ENCODE measurements at regions not wholly inside any gene's neighbourhood (a gene's known extent, or its start where the extent isn't known, plus 50 kb on each side); places are given as distances from the start of the nearest gene placed in this dataset.
"Not testable (repeated sequence)": the region's sequence is repeated elsewhere in the genome, so short reads cannot be mapped to it uniquely, and the experiment has no call there.

DNA sequence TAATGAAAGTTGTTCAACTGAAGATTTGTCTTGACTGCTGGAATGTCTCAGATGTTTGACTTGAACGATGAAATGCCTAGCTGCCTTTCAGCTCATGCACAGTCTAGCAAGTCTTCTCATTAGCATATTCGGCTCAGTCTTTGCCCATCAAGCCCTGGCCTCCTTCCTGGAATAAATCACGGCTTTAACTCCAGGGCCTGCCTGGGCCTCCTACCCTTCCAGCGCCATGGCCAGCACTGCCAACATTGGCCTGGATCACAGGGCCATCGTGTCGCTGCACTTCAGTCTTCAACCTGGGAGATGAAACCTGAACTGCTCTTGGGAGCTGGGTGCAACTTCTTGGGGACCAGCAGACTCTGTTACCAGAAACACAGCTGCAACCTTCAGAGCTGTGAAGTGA is 126.7 kb upstream of the TMEM260 start:
- no peak for DNase-seq (ENCODE audit: low read depth)
- H3K4me3 ChIP-seq (ENCODE audit: low read depth, low read length), result no peak overlapping the region
- TF ChIP-seq, protein P1, sequence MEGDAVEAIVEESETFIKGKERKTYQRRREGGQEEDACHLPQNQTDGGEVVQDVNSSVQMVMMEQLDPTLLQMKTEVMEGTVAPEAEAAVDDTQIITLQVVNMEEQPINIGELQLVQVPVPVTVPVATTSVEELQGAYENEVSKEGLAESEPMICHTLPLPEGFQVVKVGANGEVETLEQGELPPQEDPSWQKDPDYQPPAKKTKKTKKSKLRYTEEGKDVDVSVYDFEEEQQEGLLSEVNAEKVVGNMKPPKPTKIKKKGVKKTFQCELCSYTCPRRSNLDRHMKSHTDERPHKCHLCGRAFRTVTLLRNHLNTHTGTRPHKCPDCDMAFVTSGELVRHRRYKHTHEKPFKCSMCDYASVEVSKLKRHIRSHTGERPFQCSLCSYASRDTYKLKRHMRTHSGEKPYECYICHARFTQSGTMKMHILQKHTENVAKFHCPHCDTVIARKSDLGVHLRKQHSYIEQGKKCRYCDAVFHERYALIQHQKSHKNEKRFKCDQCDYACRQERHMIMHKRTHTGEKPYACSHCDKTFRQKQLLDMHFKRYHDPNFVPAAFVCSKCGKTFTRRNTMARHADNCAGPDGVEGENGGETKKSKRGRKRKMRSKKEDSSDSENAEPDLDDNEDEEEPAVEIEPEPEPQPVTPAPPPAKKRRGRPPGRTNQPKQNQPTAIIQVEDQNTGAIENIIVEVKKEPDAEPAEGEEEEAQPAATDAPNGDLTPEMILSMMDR (conservative IDR thresholded peaks at IDR 0.05; ENCODE audit: low read depth, low read length), result no peak

DNA sequence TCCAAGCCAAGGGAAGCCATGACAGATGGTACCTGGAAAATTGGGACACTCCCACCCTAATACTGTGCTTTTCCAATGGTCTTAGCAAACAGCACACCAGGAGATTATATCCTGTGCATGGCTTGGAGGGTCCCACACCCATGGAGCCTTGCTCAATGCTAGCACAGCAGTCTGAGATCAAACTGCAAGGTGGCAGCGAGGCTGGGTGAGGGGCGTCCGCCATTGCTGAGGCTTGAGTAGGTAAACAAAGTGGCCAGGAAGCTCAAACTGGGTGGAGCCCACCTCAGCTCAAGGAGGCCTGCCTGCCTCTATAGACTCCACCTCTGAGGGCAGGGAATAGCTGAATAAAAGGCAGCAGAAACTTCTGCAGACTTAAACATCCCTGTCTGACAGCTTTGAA is 124.9 kb upstream of the TMEM260 start:
- H3K4me3 ChIP-seq (ENCODE audit: low read depth, low read length); DNase-seq (ENCODE audit: low read depth): not testable (repeated sequence)

DNA sequence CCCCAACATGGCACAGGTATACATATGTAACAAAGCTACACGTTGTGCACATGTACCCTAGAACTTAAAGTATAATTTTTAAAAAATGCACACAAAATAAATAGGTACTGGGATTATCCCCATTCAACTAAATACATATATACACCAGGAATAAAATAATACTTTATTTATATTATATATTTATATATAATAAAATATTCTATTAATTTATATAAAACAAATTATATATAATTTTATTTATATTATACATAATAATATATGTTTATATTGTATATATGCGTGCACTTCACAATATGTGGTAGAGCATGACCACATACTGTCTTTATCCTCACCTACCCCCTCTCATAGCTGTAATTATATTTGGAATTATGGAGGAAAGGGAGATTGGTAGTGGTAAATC is 119.1 kb upstream of the TMEM260 start:
- no peak for DNase-seq (ENCODE audit: low read depth)
- TF ChIP-seq, protein P1 (conservative IDR thresholded peaks at IDR 0.05; ENCODE audit: low read depth, low read length), result no peak
- H3K4me3 ChIP-seq (ENCODE audit: low read depth, low read length), result no peak overlapping the region

DNA sequence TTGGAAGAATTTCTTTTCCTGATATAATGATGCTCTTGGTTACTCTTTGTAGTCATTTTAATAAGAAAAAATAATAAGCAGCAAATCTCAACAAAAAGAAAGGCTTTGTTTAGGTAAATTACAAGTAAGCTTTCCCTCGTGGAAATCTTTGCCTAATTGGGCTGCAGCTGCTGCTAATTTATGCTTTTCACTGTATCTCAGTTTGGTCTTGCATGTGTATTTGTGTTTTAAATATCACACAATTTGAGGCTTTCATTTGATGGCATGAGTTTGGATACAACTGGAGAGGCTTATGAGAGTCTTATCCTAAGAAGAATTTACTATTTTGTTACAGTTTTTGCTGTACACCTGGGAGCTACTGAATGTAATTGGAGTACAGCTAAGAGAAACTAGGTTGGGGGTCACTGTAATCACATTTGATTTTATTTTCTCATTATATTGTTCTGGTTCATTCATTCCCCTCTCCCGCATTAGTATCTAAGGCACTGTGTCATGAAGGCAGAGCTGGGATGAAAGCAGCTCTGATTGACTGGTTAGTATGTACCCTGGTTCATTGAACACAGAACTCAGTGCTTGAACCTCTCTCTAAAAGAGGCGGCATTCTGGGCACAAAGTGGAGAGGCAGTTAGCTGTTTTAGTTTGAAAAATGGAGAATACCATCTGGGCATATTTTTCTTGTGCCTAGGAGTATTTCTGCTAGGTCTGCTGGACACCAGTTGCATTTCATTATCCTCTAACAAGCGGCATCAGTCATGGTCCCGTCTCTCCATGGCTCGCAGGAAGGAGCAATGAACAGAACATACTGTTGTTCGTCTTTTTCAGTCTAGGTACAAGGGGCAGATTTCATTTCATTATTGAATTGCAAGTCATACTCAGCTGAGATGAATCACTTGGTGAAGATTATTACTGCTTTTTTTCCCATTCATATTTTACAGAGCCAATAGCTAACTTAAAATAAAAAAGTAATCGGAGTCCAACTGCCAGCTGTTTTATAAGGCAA is 118.0 kb upstream of the TMEM260 start:
- H3K4me3 ChIP-seq (ENCODE audit: low read depth, low read length), result no peak overlapping the region
- TF ChIP-seq, protein P1 (conservative IDR thresholded peaks at IDR 0.05; ENCODE audit: low read depth, low read length), result no peak
- no peak for DNase-seq (ENCODE audit: low read depth)

DNA sequence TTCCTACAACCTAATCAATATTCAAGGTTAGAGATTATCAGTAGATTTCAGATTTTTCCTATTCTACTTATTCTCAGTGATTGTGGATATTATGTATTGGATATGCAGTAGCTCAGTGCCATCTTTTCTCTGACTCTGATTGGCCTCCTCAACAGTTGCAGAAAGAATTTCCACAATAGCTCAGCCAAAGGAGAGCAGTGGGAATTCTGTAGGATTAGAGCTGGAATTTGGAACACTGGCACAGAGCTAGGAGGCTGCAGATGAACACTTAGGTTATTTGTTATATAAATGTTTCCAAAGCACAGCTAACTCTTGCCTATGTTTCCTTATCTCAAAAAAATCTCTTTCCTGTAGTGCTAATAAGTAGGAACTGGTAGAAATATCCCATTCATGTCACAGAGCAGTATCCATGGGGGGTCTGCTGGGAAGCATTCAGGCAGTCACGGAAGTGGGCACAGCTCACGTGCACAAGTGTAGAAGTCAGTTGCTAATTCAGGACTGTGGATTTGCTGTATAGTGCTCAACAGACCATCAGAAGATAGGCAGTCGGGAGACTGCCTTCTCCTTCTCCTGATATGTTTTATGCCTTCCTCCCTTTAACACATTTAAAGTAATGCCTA is 116.2 kb upstream of the TMEM260 start:
- no peak overlapping the region for H3K4me3 ChIP-seq (ENCODE audit: low read depth, low read length)
- TF ChIP-seq, protein P1 (conservative IDR thresholded peaks at IDR 0.05; ENCODE audit: low read depth, low read length), result no peak
- no peak for DNase-seq (ENCODE audit: low read depth)

DNA sequence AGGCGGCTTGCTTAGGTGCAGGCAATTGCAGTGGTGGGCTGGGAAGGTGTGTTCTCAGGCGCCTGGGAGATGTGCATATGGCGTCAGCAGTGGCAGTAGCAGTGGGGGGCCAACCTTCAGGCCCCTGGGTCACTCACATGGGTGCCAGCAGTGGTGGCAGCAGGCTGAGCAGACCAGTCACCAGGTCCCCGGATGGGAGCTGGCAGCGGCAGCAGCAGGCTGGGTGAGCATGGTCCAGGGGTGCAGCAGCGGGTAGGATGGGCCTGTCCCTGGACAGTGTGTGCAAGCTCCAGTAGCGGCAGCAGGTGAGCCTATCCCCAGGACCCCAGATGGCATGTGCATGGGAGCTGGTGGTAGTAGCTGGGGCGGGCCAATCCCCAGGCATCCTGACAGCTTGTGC is 108.5 kb upstream of the TMEM260 start:
- no peak for DNase-seq (ENCODE audit: low read depth)
- TF ChIP-seq, protein P1 (conservative IDR thresholded peaks at IDR 0.05; ENCODE audit: low read depth, low read length), result no peak
- H3K4me3 ChIP-seq (ENCODE audit: low read depth, low read length), result no peak overlapping the region

DNA sequence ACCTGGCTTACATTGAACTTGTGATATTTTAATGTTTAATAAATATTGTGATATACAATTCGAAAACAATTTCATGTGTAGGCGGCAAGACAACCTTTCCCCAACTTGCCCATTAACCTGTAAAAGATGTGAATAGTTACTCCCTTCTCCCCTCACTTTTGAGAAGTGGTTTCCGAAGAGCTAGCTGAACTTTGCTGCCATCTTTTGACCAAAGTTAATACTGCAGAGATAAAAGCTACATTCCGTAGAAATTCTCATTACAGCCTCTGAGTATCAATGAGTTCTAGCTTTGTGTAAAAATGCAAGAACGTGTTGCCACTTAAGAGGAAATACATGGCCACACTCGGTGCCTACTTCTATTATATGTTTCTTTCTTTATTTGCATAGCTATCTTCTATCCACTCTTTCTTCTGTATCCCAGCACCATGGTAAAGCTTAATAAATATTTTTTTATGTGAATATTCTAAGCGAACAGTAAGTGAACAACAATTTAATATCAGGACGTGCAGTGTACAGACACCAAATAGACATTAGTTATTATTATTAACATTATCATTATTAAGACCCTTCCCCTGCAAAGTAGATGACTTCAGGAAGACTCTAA is 105.1 kb upstream of the TMEM260 start:
- TF ChIP-seq, protein P1 (conservative IDR thresholded peaks at IDR 0.05; ENCODE audit: low read depth, low read length), result peak; percentile 86
- DNase-seq (ENCODE audit: low read depth), result no peak
- no peak overlapping the region for H3K4me3 ChIP-seq (ENCODE audit: low read depth, low read length)
